NT2/D1 (cell line): ENCODE measurements at regions not wholly inside any gene's neighbourhood (a gene's known extent, or its start where the extent isn't known, plus 50 kb on each side); places are given as distances from the start of the nearest gene placed in this dataset.

ENCODE experiments used
- SUZ12 ChIP-seq: IDR thresholded peaks from 2 replicates; pipeline ENCODE4 v1.6.1; 2011; ENCODE audit not compliant: insufficient read length, insufficient read depth; ENCODE audit errors: extremely low read depth
- ZNF274 ChIP-seq: IDR thresholded peaks from 2 replicates; pipeline ENCODE4 v1.6.1; 2011; ENCODE audit warnings: mild to moderate bottlenecking, low read depth, low read length

DNA sequence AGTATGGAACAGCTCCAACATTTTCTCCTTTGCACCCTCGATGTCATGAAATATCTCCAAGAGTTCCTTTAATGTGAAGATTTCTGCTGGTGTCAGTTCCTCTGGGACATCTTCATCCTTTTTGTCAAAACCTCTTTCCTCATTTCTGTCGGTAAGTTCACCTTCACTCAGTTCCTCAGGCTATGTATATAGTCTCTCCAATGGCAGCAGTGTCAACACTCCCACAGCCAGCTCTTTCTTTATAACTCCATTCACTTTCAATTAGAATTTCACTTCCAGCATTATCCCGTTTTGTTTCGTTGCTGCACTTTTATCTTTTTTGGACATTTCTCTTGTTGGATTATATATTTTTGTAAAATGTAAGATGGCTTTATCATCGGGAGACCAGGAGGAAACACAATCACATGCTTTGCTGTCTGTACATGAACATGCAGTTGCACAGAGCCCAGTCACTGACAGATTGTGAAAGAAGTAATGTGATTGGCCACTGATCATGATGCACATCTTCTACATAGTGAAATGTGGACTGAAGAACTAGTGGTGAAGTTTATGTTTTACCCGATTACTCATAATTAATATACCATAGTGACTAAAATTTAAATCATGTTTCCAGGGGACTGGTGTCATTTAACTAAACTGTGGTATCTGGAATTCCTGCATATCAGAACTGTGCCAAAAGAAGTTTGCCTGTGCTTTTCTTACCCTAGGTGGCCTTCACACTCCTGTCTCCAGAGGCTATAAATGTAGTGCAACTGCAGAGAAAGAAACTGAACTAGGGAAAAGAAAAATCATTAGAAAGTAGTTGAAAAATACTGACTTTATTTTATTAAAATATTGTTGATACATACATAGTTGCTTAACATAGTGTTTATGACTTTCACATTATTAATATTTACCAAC lies 289.6 kb downstream of the PPP1R3A start:
- TF ChIP-seq SUZ12: no peak
- no peak for TF ChIP-seq ZNF274
